Stimulated activated CD8-positive, alpha-beta memory T cell treated with anti-CD3 and anti-CD28 coated beads, Interleukin-2, amount 100 ng/mL, for 48 hours (primary cell): ENCODE measurements at regions not wholly inside any gene's neighbourhood (a gene's known extent, or its start where the extent isn't known, plus 50 kb on each side); places are given as distances from the start of the nearest gene placed in this dataset.
"Not testable (repeated sequence)": the region's sequence is repeated elsewhere in the genome, so short reads cannot be mapped to it uniquely, and the experiment has no call there.

ENCODE experiments used
- DNase-seq, 2 donors: peaks; one replicate each; pipeline ENCODE4 v3.0.0-alpha.2; 2020; ENCODE audit warnings: low read depth in 2 of 2

DNA sequence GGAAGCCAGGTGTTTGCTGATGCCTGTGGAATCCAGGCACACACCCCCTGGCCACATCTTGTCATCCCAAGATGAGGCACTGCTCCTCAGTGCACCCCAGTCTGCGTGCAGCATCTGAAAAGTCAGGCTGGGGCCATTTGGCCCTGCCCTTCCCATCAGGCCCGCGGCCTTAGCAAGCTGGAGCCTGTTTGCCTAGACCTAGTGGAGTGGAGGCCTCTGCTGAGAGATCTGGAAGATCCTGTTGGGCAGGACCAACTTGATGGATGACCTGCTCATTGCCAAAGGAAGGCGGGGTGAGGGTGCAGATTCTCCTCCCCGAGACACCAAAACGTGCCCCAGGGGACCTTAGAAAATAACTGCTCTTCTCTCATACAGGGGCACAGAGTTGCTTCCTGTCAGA is 220.2 kb downstream of the SHQ1 start:
- DNase-seq: no peak

GRCh38 chr3:72627271-72627670 is 221.0 kb downstream of the SHQ1 start:
- no peak for DNase-seq

DNA sequence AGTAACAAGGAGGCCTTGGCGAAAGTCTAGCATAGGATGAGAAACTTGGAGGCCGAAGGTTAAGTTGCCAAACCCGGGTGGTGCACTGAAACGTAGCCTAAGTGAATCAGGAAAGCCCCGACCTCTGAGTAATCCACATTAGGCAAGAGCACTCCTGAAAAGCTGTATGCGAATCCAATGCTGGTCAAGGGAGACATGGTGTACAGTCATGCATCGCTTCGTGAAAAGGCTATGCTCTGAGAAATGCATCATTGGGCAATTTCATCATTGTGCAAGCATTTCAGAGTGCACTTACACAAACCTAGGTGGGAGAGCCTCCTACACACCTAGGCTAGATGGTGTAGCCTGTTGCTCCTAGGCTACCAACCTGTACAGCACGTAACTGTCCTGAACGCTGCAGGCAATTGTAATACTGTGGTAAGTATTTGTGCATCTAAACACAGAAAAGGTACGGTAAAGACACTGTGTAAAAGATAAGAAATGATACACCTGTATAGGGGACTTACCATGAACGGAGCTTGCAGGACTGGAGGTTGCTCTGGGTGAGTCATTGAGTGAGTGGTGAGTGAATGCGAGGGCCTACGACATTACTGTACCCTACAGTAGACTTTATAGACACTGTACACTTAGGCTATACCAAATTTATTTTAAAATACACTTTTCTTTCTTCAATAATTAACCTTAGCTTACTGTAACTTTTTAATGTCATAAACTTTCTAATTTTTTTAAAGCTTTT is 222.5 kb downstream of the SHQ1 start:
- DNase-seq: peak in 1 of 2 donors; percentile 23

DNA sequence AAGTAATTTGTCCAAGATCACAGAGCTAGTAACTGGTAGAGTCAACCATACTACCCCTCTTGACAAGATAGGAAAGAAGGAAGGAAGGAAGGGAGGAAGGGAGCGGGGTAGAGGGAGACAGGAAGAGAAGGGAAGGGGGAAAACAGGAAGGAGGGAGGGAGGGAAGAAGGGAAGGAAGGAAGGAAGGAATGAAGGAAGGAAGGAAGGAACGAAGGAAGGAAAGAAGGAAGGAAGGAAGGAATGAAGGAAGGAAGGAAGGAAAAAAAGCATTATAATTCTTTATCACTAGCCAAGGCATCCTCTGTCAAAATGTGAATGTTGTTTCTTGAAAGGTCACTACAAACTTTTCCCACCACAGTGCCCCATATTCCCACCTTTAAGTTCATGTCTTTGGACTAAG is 223.6 kb downstream of the SHQ1 start:
- DNase-seq: no peak

DNA sequence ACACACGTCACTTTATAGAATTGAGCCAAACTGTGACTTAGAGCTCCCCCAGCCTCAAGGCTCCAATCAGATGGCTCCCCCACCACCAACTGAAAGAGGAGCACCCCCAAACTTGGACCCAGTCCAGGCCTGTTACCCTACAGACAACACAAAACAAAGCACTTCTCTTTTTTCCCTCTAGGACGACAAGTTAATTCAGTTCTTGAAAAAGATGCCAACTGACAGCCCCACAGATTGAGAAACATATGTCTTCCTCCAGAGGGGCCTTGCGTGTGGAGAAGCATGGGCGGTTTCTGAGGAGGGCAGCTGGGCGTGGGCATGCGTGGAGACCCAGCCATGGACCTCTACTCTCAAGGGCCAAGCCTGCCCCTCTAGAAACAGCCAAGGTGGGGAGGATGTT is 229.5 kb downstream of the SHQ1 start:
- no peak for DNase-seq

GRCh38 chr3:72617424-72618024 is 230.7 kb downstream of the SHQ1 start:
- no peak for DNase-seq

GRCh38 chr3:72615776-72616175 is 232.5 kb downstream of the SHQ1 start:
- DNase-seq: no peak

GRCh38 chr3:72615182-72615581 is 233.1 kb downstream of the SHQ1 start:
- DNase-seq: no peak

DNA sequence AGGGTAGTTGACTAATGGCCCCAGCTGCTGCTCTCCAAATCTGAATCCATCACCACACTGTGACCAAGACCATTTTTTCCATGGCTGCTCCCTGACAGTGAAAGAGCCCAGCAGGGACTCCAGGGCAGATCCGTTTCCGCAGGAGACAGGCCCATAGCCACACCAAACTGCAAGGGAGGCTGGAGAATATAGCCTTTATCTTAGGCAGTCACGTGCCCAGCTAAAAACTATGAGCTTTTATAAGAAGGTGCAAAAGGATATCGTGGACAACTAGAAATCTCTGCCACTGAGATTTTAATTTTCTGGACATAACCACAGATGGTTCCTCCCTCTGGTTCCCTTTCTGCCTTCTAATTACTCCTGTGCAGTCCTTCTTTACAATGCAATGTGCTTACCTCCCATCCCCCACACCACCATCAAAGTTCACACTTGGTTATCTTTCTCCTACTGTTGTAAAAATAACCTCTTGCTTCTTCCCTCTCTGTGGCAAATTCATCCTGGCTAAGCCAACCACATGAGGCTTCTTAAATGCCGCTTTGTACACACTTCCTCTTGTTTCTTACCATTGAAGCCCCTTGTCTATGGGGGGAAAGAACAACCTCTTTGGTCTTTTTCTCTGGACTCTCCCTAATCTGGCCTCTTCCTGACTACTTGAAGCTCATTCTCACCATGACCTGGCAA is 233.7 kb downstream of the SHQ1 start:
- DNase-seq: no peak

DNA sequence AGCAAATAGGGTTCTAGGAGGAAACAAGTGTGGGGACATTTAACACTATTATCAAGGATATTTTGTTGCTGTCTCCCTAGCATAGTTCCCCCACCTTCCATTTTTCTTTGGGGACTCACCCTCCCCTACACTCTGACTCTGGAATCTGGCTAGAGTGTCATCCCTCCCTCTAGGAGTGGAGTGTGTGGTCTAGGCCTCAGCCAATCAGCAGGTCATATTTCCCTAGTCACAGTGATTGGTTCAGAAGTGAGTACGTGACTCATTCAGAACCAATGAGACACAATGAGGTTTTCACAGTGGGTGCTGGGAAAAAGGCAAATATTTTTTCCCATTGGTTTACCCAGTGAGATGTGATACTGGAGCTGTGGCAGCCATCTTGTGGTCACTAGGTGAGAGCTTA is 234.4 kb downstream of the SHQ1 start:
- DNase-seq: no peak

GRCh38 chr3:72609114-72609513 is 239.1 kb downstream of the SHQ1 start:
- DNase-seq: not testable (repeated sequence)

- DNase-seq: no peak
Measured at GRCh38 chr3:72606005-72606800, 242.0 kb downstream of the SHQ1 start.

- DNase-seq: no peak
Measured at GRCh38 chr3:72604328-72604727, 243.9 kb downstream of the SHQ1 start.

DNA sequence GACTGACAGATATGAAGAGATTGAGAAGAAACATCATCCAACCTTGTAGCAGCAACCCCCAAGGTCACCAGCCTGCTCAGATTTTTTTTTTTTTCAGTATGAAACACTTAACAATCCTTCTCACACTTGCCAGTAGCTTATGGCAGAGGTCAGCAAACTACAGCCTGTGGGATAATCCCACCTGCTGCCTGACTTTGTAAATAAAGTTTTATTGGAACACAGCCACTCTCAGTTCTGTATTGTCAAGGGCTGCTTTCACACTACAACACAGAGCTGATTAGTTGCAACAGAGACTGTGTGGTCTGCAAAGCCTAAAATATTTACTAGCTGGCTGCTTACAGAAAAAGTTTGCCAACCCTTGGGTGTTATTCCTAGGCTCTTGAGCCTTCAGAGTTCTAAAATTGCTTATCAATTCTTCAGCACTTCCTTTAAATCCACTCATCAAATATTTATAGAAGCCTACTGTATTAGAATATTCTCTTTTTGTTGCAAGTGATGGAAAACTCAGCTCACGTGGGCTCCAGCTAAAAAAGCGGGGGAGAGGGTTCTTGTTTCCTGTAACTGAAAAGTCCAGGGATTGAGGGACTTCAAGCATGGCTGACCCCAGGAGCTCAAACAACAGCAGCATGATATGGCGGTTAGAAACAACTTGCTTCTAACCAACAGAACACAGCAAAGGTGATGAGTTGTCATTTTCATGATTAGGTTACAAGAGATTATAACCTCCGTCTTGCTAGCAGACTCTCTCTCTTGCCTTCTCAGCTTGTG is 246.1 kb downstream of the SHQ1 start:
- DNase-seq: no peak

- DNase-seq: no peak
Measured at GRCh38 chr3:72601060-72601459, 247.2 kb downstream of the SHQ1 start.

DNA sequence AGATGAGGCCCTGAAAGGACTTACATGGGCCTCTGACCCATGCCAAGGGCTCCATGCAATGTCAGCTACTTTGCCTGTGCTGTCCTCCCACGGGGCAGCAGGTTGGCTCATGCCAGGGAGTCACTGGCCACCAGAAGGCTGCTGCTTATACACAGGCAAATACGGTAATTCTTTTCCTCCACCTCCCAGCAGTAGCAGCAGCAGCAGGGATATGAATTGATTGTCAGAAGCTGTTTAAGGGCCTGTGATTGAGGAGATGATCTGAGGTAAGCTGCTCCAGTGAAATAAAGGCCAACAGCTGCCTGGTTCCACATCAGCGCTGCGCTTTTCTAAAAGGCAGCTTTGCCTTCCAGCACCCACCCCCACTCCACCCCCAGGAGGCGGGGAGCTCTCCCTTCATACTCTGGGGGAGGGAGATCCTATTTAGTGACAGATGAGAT is 250.5 kb downstream of the SHQ1 start:
- DNase-seq: no peak

GRCh38 chr3:72597043-72597442 is 251.2 kb downstream of the SHQ1 start:
- no peak for DNase-seq

GRCh38 chr3:72595927-72596610 is 252.2 kb downstream of the SHQ1 start:
- DNase-seq: no peak

- DNase-seq: no peak
Measured at GRCh38 chr3:72595376-72595775, 252.9 kb downstream of the SHQ1 start.

GRCh38 chr3:72594615-72595215 is 253.5 kb downstream of the SHQ1 start:
- no peak for DNase-seq
